Esophagus muscularis mucosa (tissue), 4 donors: ENCODE measurements at regions not wholly inside any gene's neighbourhood (a gene's known extent, or its start where the extent isn't known, plus 50 kb on each side); places are given as distances from the start of the nearest gene placed in this dataset.

ENCODE experiments used
- CTCF ChIP-seq, 3 experiments: fragments of 200-600 bp in 2 of 3; fragments of 450-650 bp in 1 of 3; sonication (generic) in 2 of 3; IDR thresholded peaks; one replicate each; pipeline ENCODE4 v1.5.1; 2017 to 2019; ENCODE audit warnings: antibody characterized with exemption in 3 of 3, mild to moderate bottlenecking in 2 of 3, moderate library complexity in 1 of 3
- EP300 ChIP-seq: sonication (generic); formaldehyde crosslinking; IDR thresholded peaks from one replicate; pipeline ENCODE4 v1.6.1; 2017; ENCODE audit warnings: antibody characterized with exemption
- POLR2AphosphoS5 ChIP-seq, 2 donors: sonication (generic); formaldehyde crosslinking; IDR thresholded peaks; one replicate each; pipeline ENCODE4 v1.6.1; 2017; ENCODE audit warnings: antibody characterized with exemption in 2 of 2

- TF ChIP-seq POLR2AphosphoS5 (IDR thresholded peaks at IDR 0.05) = no peak
- no peak for TF ChIP-seq CTCF (IDR thresholded peaks at IDR 0.05)
- TF ChIP-seq EP300 = no peak
These were observed 310.9 kb upstream of the LRFN5 start for GRCh38 chr14:41295734-41296133.
